Tibial nerve (tissue), 4 donors: ENCODE measurements at regions not wholly inside any gene's neighbourhood (a gene's known extent, or its start where the extent isn't known, plus 50 kb on each side); places are given as distances from the start of the nearest gene placed in this dataset.

Source experiments
- DNase-seq, 2 donors: peaks; one replicate each; pipeline ENCODE4 v3.0.0-alpha.2; 2019; ENCODE audit warnings: low spot score in 2 of 2
- H3K27ac ChIP-seq, 4 donors: fragments of 200-600 bp; sonication (generic) in 3 of 4; one replicate each; pipeline ENCODE4 v1.5.1; 2017 to 2019; ENCODE audit warnings: mild to moderate bottlenecking in 1 of 4
- H3K27me3 ChIP-seq, 2 donors: fragments of 200-600 bp; sonication (generic) in 1 of 2; one replicate each; pipeline versions ENCODE4 v1.5.1 to v1.6.0; 2017 to 2019
- H3K36me3 ChIP-seq, 3 donors: fragments of 200-600 bp; sonication (generic); one replicate each; pipeline ENCODE4 v1.5.1; 2018 to 2019
- H3K4me1 ChIP-seq, 4 donors: fragments of 200-600 bp; sonication (generic) in 3 of 4; one replicate each; pipeline ENCODE4 v1.5.1; 2017 to 2019
- H3K4me3 ChIP-seq, 4 donors: fragments of 200-600 bp; sonication (generic) in 3 of 4; one replicate each; pipeline ENCODE4 v1.5.1; 2017 to 2019; ENCODE audit warnings: mild to moderate bottlenecking in 1 of 4, moderate library complexity in 1 of 4
- H3K9me3 ChIP-seq, 4 donors: fragments of 200-600 bp; sonication (generic) in 3 of 4; one replicate each; pipeline ENCODE4 v1.5.1; 2017 to 2019
- CTCF ChIP-seq, 5 experiments: fragments of 200-600 bp in 3 of 5; fragments of 450-650 bp in 2 of 5; sonication (generic) in 3 of 5; IDR thresholded peaks; one replicate each; pipeline ENCODE4 v1.5.1; 2016 to 2019; ENCODE audit warnings: antibody characterized with exemption in 5 of 5, mild to moderate bottlenecking in 3 of 5, moderate library complexity in 2 of 5
- EP300 ChIP-seq, 2 donors: sonication (generic); formaldehyde crosslinking; IDR thresholded peaks; one replicate each; pipeline ENCODE4 v1.6.1; 2017; ENCODE audit warnings: antibody characterized with exemption in 2 of 2, mild to moderate bottlenecking in 1 of 2
- POLR2A ChIP-seq, 2 donors: fragments of 450-650 bp; IDR thresholded peaks; one replicate each; pipeline ENCODE4 v1.6.1; 2017; ENCODE audit warnings: antibody characterized with exemption in 2 of 2, mild to moderate bottlenecking in 2 of 2, moderate library complexity in 2 of 2
- WGBS, 2 donors: methylation state at CpG; one replicate each; pipeline ENCODE4 v1.1.5; 2018; 5-methylcytosine and 5-hydroxymethylcytosine counted together

GRCh38 chr11:28826807-28827206 lies 718.6 kb downstream of the METTL15 start:
- TF ChIP-seq CTCF (IDR thresholded peaks at IDR 0.05) (no peak), POLR2A (IDR thresholded peaks at IDR 0.05) (no peak), EP300 (IDR thresholded peaks at IDR 0.05) (no peak)
- no peaks in the 10 kb centered on the region for H3K4me1 ChIP-seq
- H3K27ac ChIP-seq = no peak overlapping the region
- no peak overlapping the region for H3K4me3 ChIP-seq
- H3K9me3 ChIP-seq = peaks cover 0 to 23% (median 0%) of the 10 kb centered on the region in 4 donors
- H3K27me3 ChIP-seq = no peaks in the 10 kb centered on the region
- DNase-seq = no peak
- 95 to 98% methylated on average over 1 of the region's 1 CpG for WGBS, 2 donors
- no peaks in the 10 kb centered on the region for H3K36me3 ChIP-seq

GRCh38 chr11:28822576-28822975 lies 714.4 kb downstream of the METTL15 start:
- DNase-seq = no peak
- Histone ChIP-seq H3K4me1 (no peaks in the 10 kb centered on the region), H3K27ac (no peak overlapping the region), H3K4me3 (no peak overlapping the region), H3K9me3 (peaks cover 0 to 17% (median 0%) of the 10 kb centered on the region in 4 donors), H3K27me3 (no peaks in the 10 kb centered on the region), H3K36me3 (no peaks in the 10 kb centered on the region)
- TF ChIP-seq POLR2A (IDR thresholded peaks at IDR 0.05) (no peak), EP300 (IDR thresholded peaks at IDR 0.05) (no peak), CTCF (IDR thresholded peaks at IDR 0.05) (no peak)
- 91 to 92% methylated on average over 4 of the region's 4 CpGs for WGBS, 2 donors

GRCh38 chr11:28820296-28820989 lies 712.3 kb downstream of the METTL15 start:
- H3K27ac ChIP-seq = no peak overlapping the region
- DNase-seq = no peak
- H3K4me3 ChIP-seq = no peak overlapping the region
- no peaks in the 10 kb centered on the region for H3K4me1 ChIP-seq
- 84 to 85% methylated on average over 2 of the region's 2 CpGs for WGBS, 2 donors
- TF ChIP-seq POLR2A (IDR thresholded peaks at IDR 0.05) (no peak), CTCF (IDR thresholded peaks at IDR 0.05) (no peak)
- no peaks in the 10 kb centered on the region for H3K36me3 ChIP-seq
- no peaks in the 10 kb centered on the region for H3K27me3 ChIP-seq
- H3K9me3 ChIP-seq = no peaks in the 10 kb centered on the region

- no peaks in the 10 kb centered on the region for H3K27me3 ChIP-seq
- 38 to 74% methylated on average over 4 of the region's 4 CpGs for WGBS, 2 donors
These were observed 711.6 kb downstream of the METTL15 start for GRCh38 chr11:28819741-28820140.

More at GRCh38 chr11:28819741-28820140, 711.6 kb downstream of the METTL15 start:
- TF ChIP-seq CTCF (IDR thresholded peaks at IDR 0.05) (no peak), POLR2A (IDR thresholded peaks at IDR 0.05) (no peak), EP300 (IDR thresholded peaks at IDR 0.05) (no peak)
- Histone ChIP-seq H3K36me3 (no peaks in the 10 kb centered on the region), H3K4me3 (no peak overlapping the region), H3K4me1 (no peaks in the 10 kb centered on the region), H3K27ac (no peak overlapping the region), H3K9me3 (no peaks in the 10 kb centered on the region)
- DNase-seq = no peak
